CD4-positive, alpha-beta T cell (primary cell): ENCODE measurements at regions not wholly inside any gene's neighbourhood (a gene's known extent, or its start where the extent isn't known, plus 50 kb on each side); places are given as distances from the start of the nearest gene placed in this dataset.

Source experiments
- ATAC-seq: fragments of 200-7000 bp; cut with Tn5 transposase; one replicate; pipeline ENCODE4 v1.10.0; 2022; ENCODE audit warnings: mild to moderate bottlenecking; ENCODE audit not compliant: poor library complexity
- CTCF ChIA-PET: fragments of 350-600 bp; sonication (Branson Sonifier 250); formaldehyde crosslinking; loops from one replicate; lab custom pipeline; 2021; ENCODE audit warnings: antibody characterized with exemption, inconsistent platforms; lab: Charles Lee
- POLR2A ChIA-PET: fragments of 350-600 bp; sonication (Branson Sonifier 250); formaldehyde crosslinking; loops from one replicate; lab custom pipeline; 2021; ENCODE audit warnings: antibody characterized with exemption, inconsistent platforms; lab: Charles Lee
- DNase-seq, 14 experiments: peaks; one replicate each; pipeline ENCODE4 v3.0.0-alpha.2; 2013 to 2020; ENCODE audit warnings: mixed read lengths in 2 of 14
- H3K27ac ChIP-seq, 2 donors: one replicate each; pipeline versions ENCODE4 v1.5.1 to v1.7.0; 2013; ENCODE audit warnings: low read length in 2 of 2, low read depth in 1 of 2, mild to moderate bottlenecking in 1 of 2
- H3K27me3 ChIP-seq, 2 experiments: 1 replicate in 1 of 2; 2 replicates in 1 of 2; pipeline versions ENCODE4 v1.6.1 to v1.7.0; 2013; ENCODE audit warnings: low read length in 2 of 2, control low read depth in 1 of 2, mild to moderate bottlenecking in 1 of 2, moderate library complexity in 1 of 2; ENCODE audit not compliant: insufficient read depth in 2 of 2, control insufficient read depth in 1 of 2
- H3K36me3 ChIP-seq: one replicate; pipeline ENCODE4 v1.6.1; 2013; ENCODE audit warnings: low read length, control low read depth; ENCODE audit not compliant: insufficient read depth
- H3K4me1 ChIP-seq: one replicate; pipeline ENCODE4 v1.6.1; 2013; ENCODE audit warnings: low read length, control low read depth; ENCODE audit not compliant: insufficient read depth
- H3K4me3 ChIP-seq: one replicate; pipeline ENCODE4 v1.5.1; 2013; ENCODE audit warnings: mild to moderate bottlenecking, low read length, moderate library complexity
- H3K9me3 ChIP-seq, 2 experiments: 1 replicate in 1 of 2; 2 replicates in 1 of 2; pipeline versions ENCODE4 v1.6.1 to v1.7.0; 2013; ENCODE audit warnings: low read length in 2 of 2, mild to moderate bottlenecking in 2 of 2, control low read depth in 1 of 2, moderate library complexity in 1 of 2; ENCODE audit not compliant: control insufficient read depth in 1 of 2, insufficient read depth in 1 of 2
- H3K27ac Mint-ChIP-seq: one replicate; pipeline ENCODE4 v1.8.0; 2020; ENCODE audit warnings: mixed read lengths
- H3K27me3 Mint-ChIP-seq: one replicate; pipeline ENCODE4 v1.8.0; 2021; ENCODE audit warnings: mixed read lengths
- H3K36me3 Mint-ChIP-seq: one replicate; pipeline ENCODE4 v1.8.0; 2021; ENCODE audit warnings: low read depth, mixed read lengths
- H3K4me1 Mint-ChIP-seq: one replicate; pipeline ENCODE4 v1.8.0; 2021; ENCODE audit warnings: low read depth, mixed read lengths
- H3K4me3 Mint-ChIP-seq: one replicate; pipeline ENCODE4 v1.8.0; 2020; ENCODE audit warnings: mild to moderate bottlenecking, mixed read lengths
- H3K9me3 Mint-ChIP-seq: one replicate; pipeline ENCODE4 v1.8.0; 2020; ENCODE audit warnings: mixed read lengths
- intact Hi-C, 2 experiments: fragments of 100-400 bp; cut with DNase I in 1 of 2; cut with micrococcal nuclease in 1 of 2; formaldehyde crosslinking; loops; one replicate each; pipeline versions ENCODE4 v1.15.1 to v1.9.0; 2023 to 2025; cut with DNase I, micrococcal nuclease
- TF ChIP-seq, protein P1 (sequence below): fragments of 200-600 bp; IDR thresholded peaks from one replicate; pipeline ENCODE4 v1.8.0; 2022; ENCODE audit warnings: antibody characterized with exemption, mild to moderate bottlenecking

DNA sequence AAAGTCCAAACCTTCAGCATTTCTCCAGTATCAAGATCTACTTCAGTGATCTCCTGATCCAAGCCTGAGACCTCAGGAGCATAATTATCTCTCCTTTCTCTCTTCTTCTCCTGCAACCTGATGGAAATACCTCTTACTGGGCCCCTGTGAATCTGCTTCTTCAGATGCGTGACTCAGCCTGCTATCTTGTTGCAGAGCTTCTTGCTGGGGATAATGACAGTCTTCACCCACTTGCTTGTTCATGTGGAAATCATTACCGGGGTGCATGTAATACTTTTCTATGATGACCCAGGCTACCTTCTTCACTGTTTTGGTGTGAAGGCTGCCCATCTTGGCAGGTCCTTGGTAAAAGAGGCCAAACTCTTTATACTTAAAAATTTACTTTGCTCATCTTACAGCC, 140.0 kb upstream of the POU2AF2 start:
- Histone ChIP-seq H3K4me1 (no peaks in the 10 kb centered on the region), H3K36me3 (no peaks in the 10 kb centered on the region), H3K4me3 (no peak overlapping the region), H3K27ac (no peak overlapping the region), H3K27me3 (no peaks in the 10 kb centered on the region), H3K9me3 (no peaks in the 10 kb centered on the region)
- Mint-ChIP-seq H3K36me3 (no peaks in the 10 kb centered on the region), H3K4me3 (no peak overlapping the region), H3K4me1 (no peaks in the 10 kb centered on the region), H3K9me3 (no peaks in the 10 kb centered on the region), H3K27ac (no peak overlapping the region), H3K27me3 (peaks cover 12% of the 10 kb centered on the region)
- intact Hi-C loops = no loop called here
- ChIA-PET CTCF (no interaction called here), POLR2A (no interaction called here)
- DNase-seq (no peak), ATAC-seq (no peak)
- TF ChIP-seq, protein P1, sequence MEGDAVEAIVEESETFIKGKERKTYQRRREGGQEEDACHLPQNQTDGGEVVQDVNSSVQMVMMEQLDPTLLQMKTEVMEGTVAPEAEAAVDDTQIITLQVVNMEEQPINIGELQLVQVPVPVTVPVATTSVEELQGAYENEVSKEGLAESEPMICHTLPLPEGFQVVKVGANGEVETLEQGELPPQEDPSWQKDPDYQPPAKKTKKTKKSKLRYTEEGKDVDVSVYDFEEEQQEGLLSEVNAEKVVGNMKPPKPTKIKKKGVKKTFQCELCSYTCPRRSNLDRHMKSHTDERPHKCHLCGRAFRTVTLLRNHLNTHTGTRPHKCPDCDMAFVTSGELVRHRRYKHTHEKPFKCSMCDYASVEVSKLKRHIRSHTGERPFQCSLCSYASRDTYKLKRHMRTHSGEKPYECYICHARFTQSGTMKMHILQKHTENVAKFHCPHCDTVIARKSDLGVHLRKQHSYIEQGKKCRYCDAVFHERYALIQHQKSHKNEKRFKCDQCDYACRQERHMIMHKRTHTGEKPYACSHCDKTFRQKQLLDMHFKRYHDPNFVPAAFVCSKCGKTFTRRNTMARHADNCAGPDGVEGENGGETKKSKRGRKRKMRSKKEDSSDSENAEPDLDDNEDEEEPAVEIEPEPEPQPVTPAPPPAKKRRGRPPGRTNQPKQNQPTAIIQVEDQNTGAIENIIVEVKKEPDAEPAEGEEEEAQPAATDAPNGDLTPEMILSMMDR = no peak

DNA sequence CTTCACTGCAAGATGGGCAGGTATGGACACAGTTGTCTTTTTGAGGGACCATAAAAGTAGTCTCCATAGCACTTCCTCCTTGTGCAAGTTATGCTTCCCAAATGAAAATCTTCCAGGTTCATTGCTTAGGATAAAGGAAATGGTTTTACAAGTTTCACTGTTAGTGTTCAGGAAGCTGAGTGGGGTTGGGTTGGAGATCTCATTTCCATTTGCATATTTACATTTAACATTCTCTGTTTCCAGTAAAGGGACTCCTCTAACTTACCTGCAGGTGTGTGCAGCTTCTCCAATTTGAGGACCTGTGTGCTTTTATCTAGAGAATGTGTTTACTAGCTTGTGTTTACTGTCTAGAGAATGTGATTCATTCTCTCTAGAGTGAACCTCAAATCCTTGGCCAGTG, 141.3 kb upstream of the POU2AF2 start:
- Mint-ChIP-seq H3K4me1 (no peaks in the 10 kb centered on the region), H3K9me3 (no peaks in the 10 kb centered on the region), H3K27ac (no peak overlapping the region), H3K27me3 (peaks cover 12% of the 10 kb centered on the region), H3K36me3 (no peaks in the 10 kb centered on the region), H3K4me3 (no peak overlapping the region)
- Histone ChIP-seq H3K27ac (no peak overlapping the region), H3K9me3 (no peaks in the 10 kb centered on the region), H3K27me3 (no peaks in the 10 kb centered on the region), H3K36me3 (no peaks in the 10 kb centered on the region), H3K4me1 (no peaks in the 10 kb centered on the region), H3K4me3 (no peak overlapping the region)
- ChIA-PET CTCF (no interaction called here), POLR2A (no interaction called here)
- no peak for ATAC-seq
- TF ChIP-seq, protein P1 = no peak
- no peak for DNase-seq
- intact Hi-C loops = no loop called here

- Mint-ChIP-seq H3K36me3 (no peaks in the 10 kb centered on the region), H3K4me1 (no peaks in the 10 kb centered on the region)
- TF ChIP-seq, protein P1 = no peak
Observed at GRCh38 chr11:111101881-111102280, 143.6 kb upstream of the POU2AF2 start.

More at GRCh38 chr11:111101881-111102280, 143.6 kb upstream of the POU2AF2 start:
- no peaks in the 10 kb centered on the region for H3K9me3 Mint-ChIP-seq
- Histone ChIP-seq H3K4me1 (no peaks in the 10 kb centered on the region), H3K27me3 (no peaks in the 10 kb centered on the region), H3K27ac (no peak overlapping the region), H3K4me3 (no peak overlapping the region), H3K36me3 (no peaks in the 10 kb centered on the region), H3K9me3 (peaks cover 3 to 4% of the 10 kb centered on the region in 2 experiments)
- ChIA-PET CTCF (no interaction called here), POLR2A (no interaction called here)
- DNase-seq (no peak), ATAC-seq (no peak)
- intact Hi-C loops = no loop called here
- no peak overlapping the region for H3K27ac Mint-ChIP-seq
- peaks cover 13% of the 10 kb centered on the region for H3K27me3 Mint-ChIP-seq
- H3K4me3 Mint-ChIP-seq = no peak overlapping the region
